Erythroblast (primary cell): ENCODE measurements at regions not wholly inside any gene's neighbourhood (a gene's known extent, or its start where the extent isn't known, plus 50 kb on each side); places are given as distances from the start of the nearest gene placed in this dataset.

ENCODE experiments used
- GATA1 ChIP-seq: IDR thresholded peaks from 2 replicates; pipeline ENCODE4 v1.6.1; 2011; ENCODE audit warnings: low read depth, mild to moderate bottlenecking, control low read depth, low read length, moderate library complexity
- POLR2A ChIP-seq: IDR thresholded peaks from 2 replicates; pipeline ENCODE4 v1.6.1; 2011; ENCODE audit warnings: mild to moderate bottlenecking, low read length

DNA sequence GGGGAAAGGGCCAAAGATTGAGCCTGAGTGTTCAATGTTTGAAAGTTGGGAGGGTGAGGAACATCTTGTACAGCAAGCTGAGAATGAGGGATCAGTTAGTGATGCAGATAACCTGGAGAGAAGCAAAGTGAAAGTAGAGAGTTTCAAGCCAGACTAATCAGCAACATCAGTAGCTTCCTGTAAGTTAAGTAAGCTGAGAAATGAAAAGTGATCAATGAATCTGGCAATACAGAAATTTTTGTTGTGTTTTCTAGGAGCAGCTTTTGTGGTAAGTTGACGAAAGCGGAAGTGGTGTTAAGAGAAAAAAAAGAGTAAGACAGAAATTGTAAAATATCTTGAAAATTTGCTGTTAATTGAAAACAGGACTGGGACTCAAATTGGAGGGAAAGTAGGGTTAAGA is 855.5 kb upstream of the MAP3K7 start:
- TF ChIP-seq POLR2A (no peak), GATA1 (no peak)
